ENCODE measurements at regions not wholly inside any gene's neighbourhood (a gene's known extent, or its start where the extent isn't known, plus 50 kb on each side); places are given as distances from the start of the nearest gene placed in this dataset.

GRCh38 chr5:107766972-107767371 lies 96.2 kb upstream of the EFNA5 start:
- no peak for TF ChIP-seq EZH2 (IDR thresholded peaks at IDR 0.05; ENCODE audit: low read length, unreplicated experiment)
- TF ChIP-seq CTCF (conservative IDR thresholded peaks at IDR 0.05; ENCODE audit: low read depth, low read length), result no peak

Data from PC-3 (cell line).